Ovary (tissue), 7 donors: ENCODE measurements at regions not wholly inside any gene's neighbourhood (a gene's known extent, or its start where the extent isn't known, plus 50 kb on each side); places are given as distances from the start of the nearest gene placed in this dataset.

Experiments used
- DNase-seq, 5 donors: peaks; one replicate each; pipeline ENCODE4 v3.0.0-alpha.2; 2019 to 2020
- H3K27ac ChIP-seq, 2 donors: fragments of 200-600 bp; one replicate each; pipeline versions ENCODE4 v1.5.1 to v1.8.0; 2019 to 2022
- H3K27me3 ChIP-seq: fragments of 200-600 bp; one replicate; pipeline ENCODE4 v1.8.0; 2022
- H3K36me3 ChIP-seq: fragments of 200-600 bp; sonication (generic); one replicate; pipeline ENCODE4 v1.5.1; 2019
- H3K4me1 ChIP-seq: one replicate; pipeline ENCODE4 v1.8.1; 2013; ENCODE audit warnings: mild to moderate bottlenecking, moderate library complexity; ENCODE audit not compliant: insufficient read depth
- H3K4me3 ChIP-seq: fragments of 200-600 bp; sonication (generic); one replicate; pipeline ENCODE4 v1.5.1; 2017
- H3K9me3 ChIP-seq, 2 donors: fragments of 200-600 bp in 1 of 2; sonication (generic) in 1 of 2; one replicate each; pipeline versions ENCODE4 v1.5.1 to v1.8.1; 2013 to 2019; ENCODE audit warnings: mild to moderate bottlenecking in 1 of 2, moderate library complexity in 1 of 2
- EP300 ChIP-seq: sonication (generic); formaldehyde crosslinking; IDR thresholded peaks from one replicate; pipeline ENCODE4 v1.6.1; 2017; ENCODE audit warnings: antibody characterized with exemption
- POLR2A ChIP-seq: fragments of 450-650 bp; IDR thresholded peaks from one replicate; pipeline ENCODE4 v1.6.1; 2017; ENCODE audit warnings: antibody characterized with exemption, mild to moderate bottlenecking, moderate library complexity
- WGBS, 3 donors: extraction: QIAGEN DNeasy Blood & Tissue Kit in 1 of 3; methylation state at CpG; one replicate each; pipeline versions ENCODE4 v1.1.5 to v1.1.7; 2013 to 2017; 5-methylcytosine and 5-hydroxymethylcytosine counted together
- intact Hi-C, 4 donors: fragments of 100-400 bp; cut with DNase I; formaldehyde crosslinking; loops; one replicate each; pipeline versions ENCODE4 v1.11.0 to v1.15.1; 2022 to 2023
- TF ChIP-seq, protein P1 (sequence below), 3 donors: fragments of 450-650 bp in 2 of 3; fragments of 200-600 bp in 1 of 3; IDR thresholded peaks; one replicate each; pipeline versions ENCODE4 v1.5.1 to v1.8.0; 2016 to 2022; ENCODE audit warnings: antibody characterized with exemption in 3 of 3, mild to moderate bottlenecking in 1 of 3
- donor health status: DM: no; HTN: no; CAD: no; lungs with moderate emphysema.
- donor health status: DM: no; HTN: no; CAD: no.
- donor health status: Bipolar disorder and iron deficiency.
- donor health status: DM: no; HTN: no; CAD: no.
- donor health status: DM: yes; HTN: yes; CAD: no.

- 92 to 100% (median 100%) methylated on average over 1 of the region's 1 CpG for WGBS, 3 donors
- intact Hi-C loops: no loop called here
Measured at GRCh38 chr12:45572114-45572513, 157.4 kb upstream of the ARID2 start.

DNA sequence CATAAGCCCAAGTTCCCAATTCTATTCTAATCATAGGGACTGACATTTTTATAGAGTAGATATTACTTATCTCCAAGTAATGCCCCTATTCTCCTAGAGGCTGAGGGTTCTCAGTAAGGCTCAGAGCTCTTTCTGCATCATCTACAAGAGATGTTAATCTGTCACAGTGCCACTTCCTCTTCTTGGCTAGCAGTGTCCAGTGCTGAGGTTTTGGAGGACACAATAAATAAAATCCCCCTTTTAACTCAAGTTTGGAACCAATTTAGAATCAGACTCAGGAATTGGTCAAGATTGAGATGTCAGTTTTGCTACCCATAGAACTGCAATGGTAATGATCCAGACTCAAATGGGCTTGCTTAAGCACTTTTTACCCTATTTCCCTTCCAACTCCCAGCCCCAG is 154.1 kb upstream of the ARID2 start:
- H3K9me3 ChIP-seq: no peaks in the 10 kb centered on the region
- H3K36me3 ChIP-seq: no peaks in the 10 kb centered on the region
- H3K27ac ChIP-seq: no peak overlapping the region
- no peak for TF ChIP-seq EP300
- no peak for TF ChIP-seq POLR2A
- TF ChIP-seq, protein P1, sequence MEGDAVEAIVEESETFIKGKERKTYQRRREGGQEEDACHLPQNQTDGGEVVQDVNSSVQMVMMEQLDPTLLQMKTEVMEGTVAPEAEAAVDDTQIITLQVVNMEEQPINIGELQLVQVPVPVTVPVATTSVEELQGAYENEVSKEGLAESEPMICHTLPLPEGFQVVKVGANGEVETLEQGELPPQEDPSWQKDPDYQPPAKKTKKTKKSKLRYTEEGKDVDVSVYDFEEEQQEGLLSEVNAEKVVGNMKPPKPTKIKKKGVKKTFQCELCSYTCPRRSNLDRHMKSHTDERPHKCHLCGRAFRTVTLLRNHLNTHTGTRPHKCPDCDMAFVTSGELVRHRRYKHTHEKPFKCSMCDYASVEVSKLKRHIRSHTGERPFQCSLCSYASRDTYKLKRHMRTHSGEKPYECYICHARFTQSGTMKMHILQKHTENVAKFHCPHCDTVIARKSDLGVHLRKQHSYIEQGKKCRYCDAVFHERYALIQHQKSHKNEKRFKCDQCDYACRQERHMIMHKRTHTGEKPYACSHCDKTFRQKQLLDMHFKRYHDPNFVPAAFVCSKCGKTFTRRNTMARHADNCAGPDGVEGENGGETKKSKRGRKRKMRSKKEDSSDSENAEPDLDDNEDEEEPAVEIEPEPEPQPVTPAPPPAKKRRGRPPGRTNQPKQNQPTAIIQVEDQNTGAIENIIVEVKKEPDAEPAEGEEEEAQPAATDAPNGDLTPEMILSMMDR (IDR thresholded peaks at IDR 0.05): no peak
- DNase-seq: no peak
- H3K27me3 ChIP-seq: no peaks in the 10 kb centered on the region
- no peak overlapping the region for H3K4me3 ChIP-seq
- intact Hi-C loops: no loop called here
- H3K4me1 ChIP-seq: no peaks in the 10 kb centered on the region

More at GRCh38 chr12:45572114-45572513, 157.4 kb upstream of the ARID2 start:
- Histone ChIP-seq H3K9me3 (no peaks in the 10 kb centered on the region), H3K27ac (no peak overlapping the region), H3K4me3 (no peak overlapping the region), H3K27me3 (no peaks in the 10 kb centered on the region), H3K36me3 (no peaks in the 10 kb centered on the region), H3K4me1 (no peaks in the 10 kb centered on the region)
- TF ChIP-seq POLR2A (no peak), EP300 (no peak)
- TF ChIP-seq, protein P1 (IDR thresholded peaks at IDR 0.05): no peak
- no peak for DNase-seq

DNA sequence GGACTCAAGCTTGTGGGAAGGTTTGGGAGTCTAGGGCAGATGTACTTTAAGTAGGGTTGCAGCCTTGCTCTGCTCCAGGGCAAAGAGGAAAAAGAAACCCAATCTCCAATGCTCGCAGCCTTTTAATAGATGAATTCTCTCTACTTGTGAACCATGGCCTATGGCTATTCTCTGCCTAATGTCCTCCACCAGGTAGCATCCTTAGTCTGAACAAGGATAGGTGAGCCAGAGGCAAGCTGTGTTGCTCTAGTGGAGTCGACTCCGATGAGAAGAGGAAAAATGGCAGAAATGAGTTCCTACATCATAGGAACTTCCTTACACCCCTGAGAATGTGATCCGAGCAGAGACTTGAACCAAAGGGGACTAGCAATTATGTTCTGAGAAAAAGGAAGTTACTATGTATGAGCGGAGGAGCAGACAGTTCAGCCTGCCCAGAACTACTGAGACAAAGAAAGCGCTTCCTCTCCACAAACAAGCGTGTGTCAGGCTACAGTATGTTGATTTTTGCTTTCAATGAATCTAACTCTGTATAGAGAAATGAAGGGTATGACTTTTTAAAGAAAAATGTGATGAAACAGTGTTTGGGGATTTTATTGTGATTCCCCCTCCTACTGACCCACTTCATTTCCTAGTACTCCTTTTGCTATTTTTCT is 153.6 kb upstream of the ARID2 start:
- H3K27me3 ChIP-seq: no peaks in the 10 kb centered on the region
- no peaks in the 10 kb centered on the region for H3K36me3 ChIP-seq
- 67 to 72% (median 71%) methylated on average over 7 of the region's 7 CpGs for WGBS, 3 donors
- no peaks in the 10 kb centered on the region for H3K4me1 ChIP-seq
- intact Hi-C loops: no loop called here
- no peaks in the 10 kb centered on the region for H3K9me3 ChIP-seq
- no peak overlapping the region for H3K4me3 ChIP-seq
- DNase-seq: no peak
- TF ChIP-seq, protein P1 (IDR thresholded peaks at IDR 0.05): no peak
- TF ChIP-seq POLR2A (no peak), EP300 (no peak)
- no peak overlapping the region for H3K27ac ChIP-seq

- 60 to 64% (median 63%) methylated on average over 3 of the region's 3 CpGs for WGBS, 3 donors
- H3K27ac ChIP-seq: no peak overlapping the region
- no peaks in the 10 kb centered on the region for H3K9me3 ChIP-seq
- H3K27me3 ChIP-seq: no peaks in the 10 kb centered on the region
- no peak overlapping the region for H3K4me3 ChIP-seq
- TF ChIP-seq POLR2A (no peak), EP300 (no peak)
- TF ChIP-seq, protein P1 (IDR thresholded peaks at IDR 0.05): no peak
- intact Hi-C loops: no loop called here
- H3K4me1 ChIP-seq: peaks cover 2% of the 10 kb centered on the region
- DNase-seq: no peak
- H3K36me3 ChIP-seq: no peaks in the 10 kb centered on the region
Measured at GRCh38 chr12:45577844-45578399, 151.6 kb upstream of the ARID2 start.
